Stimulated activated CD8-positive, alpha-beta memory T cell treated with anti-CD3 and anti-CD28 coated beads, Interleukin-12 subunit alpha, Interleukin-12 subunit beta, amount 100 ng/mL, for 4 hours (primary cell): ENCODE measurements at regions not wholly inside any gene's neighbourhood (a gene's known extent, or its start where the extent isn't known, plus 50 kb on each side); places are given as distances from the start of the nearest gene placed in this dataset.
"Not testable (repeated sequence)": the region's sequence is repeated elsewhere in the genome, so short reads cannot be mapped to it uniquely, and the experiment has no call there.

Experiments used
- DNase-seq: peaks from one replicate; pipeline ENCODE4 v3.0.0-alpha.2; 2020; ENCODE audit warnings: low read depth

- no peak for DNase-seq
Measured at GRCh38 chr5:56659971-56660370, 155.4 kb upstream of the MAP3K1 start.

GRCh38 chr5:56658972-56659371, 156.4 kb upstream of the MAP3K1 start:
- no peak for DNase-seq

GRCh38 chr5:56656846-56657726, 158.3 kb upstream of the MAP3K1 start:
- DNase-seq = no peak

- DNase-seq = no peak
Measured at GRCh38 chr5:56651893-56652292, 163.5 kb upstream of the MAP3K1 start.

DNA sequence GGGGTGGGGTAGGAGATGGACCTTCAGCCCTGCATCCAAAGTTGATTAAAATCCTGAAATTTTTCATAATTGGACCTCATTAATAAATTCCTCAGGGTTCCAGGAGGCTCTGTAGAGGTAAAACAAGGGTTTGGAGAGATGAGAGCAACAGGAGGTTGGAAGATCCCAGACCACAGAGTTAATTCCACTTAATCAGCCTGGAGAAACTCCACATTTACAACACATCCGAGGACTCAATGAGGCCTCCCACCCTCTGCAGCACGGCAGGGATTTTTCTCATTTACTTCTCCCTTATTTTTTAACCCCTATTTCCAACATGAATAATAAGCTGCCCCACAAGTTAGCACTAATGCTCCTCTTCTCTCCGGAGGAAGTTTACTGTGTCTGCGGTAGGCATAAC, 165.0 kb upstream of the MAP3K1 start:
- no peak for DNase-seq

GRCh38 chr5:56649569-56649968, 165.8 kb upstream of the MAP3K1 start:
- DNase-seq = no peak

DNA sequence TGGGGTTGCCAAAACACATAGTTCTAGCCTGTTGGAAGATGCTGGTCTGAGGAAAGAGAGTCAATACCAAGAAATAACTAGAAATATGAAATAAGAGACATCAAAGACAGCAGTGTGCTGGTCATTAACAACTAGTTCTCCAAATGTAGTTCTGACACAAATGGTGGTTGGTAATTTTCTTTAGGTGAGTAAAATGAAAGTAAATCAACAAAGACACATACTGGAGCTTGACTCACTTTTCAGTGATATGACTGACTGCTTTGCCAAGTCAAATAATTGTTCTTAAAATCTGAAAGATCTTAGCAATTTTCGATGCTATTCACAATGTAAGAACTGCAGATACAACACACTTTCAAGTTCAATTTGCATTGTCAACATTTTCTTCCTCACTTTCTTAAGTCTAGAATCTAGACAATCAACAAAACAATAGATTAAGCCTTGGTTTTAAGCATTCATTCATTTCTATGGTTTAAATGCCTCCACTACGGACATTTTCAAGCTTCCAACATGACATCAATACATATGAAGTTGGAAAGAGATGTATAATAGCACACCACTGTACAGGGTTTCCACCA, 166.8 kb upstream of the MAP3K1 start:
- DNase-seq = no peak

- no peak for DNase-seq
Measured at GRCh38 chr5:56647099-56647850, 168.1 kb upstream of the MAP3K1 start.

DNA sequence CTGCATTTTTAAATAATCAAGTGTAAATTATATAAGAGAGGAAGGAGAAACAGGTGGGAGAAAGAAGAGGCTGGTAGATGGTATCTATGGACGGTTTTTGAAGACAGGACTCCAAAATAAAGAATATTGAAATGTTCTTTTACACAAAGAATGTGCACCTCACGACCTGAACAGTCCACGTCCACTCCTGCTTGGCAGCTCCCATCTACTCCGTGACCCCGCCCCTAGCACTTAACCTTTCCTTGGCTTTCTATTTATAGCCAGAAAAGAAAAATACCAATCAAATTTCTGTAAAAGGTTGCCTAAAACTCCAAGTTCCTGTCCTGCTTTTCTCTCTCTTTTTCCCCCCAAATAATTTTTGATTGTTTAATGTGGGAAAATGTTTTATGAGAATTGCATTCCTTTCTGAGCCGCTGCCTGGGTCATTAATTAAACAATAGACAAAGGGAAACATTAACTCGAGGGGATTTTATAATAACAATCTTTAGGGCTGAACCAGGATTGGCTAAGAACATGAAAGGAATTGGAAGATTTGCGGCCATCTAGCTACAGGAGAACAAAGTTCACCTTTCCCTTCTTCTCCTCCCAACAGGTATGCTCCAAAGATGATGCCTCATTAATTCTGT, 173.6 kb upstream of the MAP3K1 start:
- no peak for DNase-seq

- no peak for DNase-seq
Measured at GRCh38 chr5:56640763-56641406, 174.5 kb upstream of the MAP3K1 start.

DNA sequence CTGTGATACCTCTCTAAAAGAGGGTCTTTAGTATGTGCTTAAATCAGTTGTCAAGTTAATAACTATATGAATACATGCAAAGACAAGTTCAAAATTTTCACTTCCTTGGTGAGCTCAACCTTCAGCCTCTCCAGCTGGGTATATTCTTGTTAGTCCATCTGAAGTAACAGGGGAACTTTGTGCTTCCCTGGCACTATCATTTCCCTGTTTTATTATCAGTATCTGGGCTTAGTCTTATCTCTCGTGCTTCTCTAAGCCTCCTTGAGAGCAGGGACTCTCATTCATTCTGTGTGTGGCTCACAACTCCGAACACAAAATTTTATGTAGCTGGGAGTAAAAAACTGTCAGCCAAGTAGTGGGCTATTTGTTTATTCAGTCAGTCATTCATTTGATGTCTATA, 175.9 kb upstream of the MAP3K1 start:
- no peak for DNase-seq

DNA sequence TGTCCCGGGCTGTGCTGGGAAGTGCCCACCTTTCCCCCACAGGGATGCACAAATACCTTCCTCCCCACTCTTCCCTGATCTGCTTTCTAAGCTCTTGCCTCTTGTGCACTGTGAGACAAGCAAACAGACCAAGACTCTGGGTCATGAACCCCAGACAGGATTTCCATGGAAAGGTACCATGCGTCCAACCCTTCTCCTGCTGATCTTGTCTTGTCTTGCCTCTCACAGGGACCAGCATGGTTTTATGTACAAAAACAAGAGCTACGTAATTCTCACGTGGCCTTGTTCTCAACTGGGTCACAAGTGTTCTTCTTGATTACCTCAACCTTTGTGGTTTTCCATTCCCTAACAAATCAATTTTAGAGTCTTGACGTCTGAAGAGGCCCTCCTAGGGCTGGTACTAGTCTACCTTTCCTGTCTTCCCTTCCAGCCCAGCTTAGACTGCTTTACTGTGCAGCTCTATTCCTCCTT, 176.5 kb upstream of the MAP3K1 start:
- DNase-seq = no peak

DNA sequence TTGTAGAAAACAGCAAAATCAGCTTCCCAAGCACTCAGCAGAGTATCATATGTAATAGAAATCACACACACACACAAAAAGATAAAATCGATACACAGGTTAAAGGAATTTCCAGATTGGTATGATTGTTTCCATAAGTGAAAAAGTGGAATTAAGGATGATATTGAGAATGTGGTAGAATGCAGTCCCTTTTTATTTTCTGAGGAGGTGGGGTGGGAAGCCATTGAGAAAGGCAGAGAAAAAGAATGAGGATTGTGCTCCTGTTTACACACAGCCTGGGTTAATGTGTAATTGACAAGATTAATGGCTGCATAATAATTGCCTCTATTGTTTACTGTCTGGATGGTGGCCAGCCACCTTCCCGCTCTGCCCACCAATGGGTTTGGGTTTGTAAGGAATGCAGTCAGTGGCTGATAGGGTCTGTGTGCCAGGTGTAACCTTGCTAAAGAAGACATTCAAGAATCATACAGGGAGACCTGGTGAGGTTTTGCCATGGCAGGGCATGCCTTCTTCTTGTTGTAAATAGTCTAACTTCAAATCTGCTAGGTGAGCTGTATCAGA, 177.2 kb upstream of the MAP3K1 start:
- DNase-seq = no peak

GRCh38 chr5:56637321-56637920, 177.9 kb upstream of the MAP3K1 start:
- no peak for DNase-seq

DNA sequence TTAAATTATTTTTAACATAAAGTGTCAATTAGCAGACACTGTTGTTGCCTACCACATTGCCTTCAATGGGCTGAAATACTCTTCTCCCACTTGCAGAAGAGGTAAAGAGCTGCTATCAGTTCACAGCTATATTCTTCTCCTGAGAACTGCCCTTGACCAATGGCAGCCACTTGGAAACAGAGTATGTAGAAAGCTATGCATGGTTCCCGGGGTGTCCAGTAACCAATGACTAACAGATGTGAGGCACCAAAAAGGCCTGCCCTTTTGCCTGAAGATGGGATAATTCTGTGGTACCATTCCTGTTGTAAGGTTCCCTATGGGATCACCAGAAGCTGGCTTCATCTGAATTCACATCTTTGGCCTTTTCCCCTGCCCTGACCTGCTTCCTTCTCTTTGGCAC, 181.4 kb upstream of the MAP3K1 start:
- no peak for DNase-seq

- DNase-seq = no peak
Measured at GRCh38 chr5:56632939-56633338, 182.4 kb upstream of the MAP3K1 start.

DNA sequence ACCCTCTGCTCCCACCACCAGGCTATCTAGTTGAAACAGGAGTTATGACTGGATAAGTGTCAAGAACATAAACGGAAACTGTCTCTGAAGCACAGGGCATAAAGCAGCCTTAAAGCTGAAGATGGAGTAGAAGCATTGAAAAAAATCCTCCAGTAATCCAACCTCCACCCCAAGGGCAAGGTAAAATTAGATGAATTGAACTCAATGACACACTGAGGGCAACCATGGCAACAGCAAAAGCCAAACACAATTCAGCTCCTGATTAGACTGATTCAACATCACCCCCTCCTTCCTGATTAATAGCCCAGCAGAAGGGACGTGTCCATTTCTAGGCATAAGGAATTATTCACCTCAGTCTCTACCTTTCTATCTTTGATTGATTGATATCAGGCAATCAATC, 183.2 kb upstream of the MAP3K1 start:
- DNase-seq = no peak

GRCh38 chr5:56631719-56632118, 183.6 kb upstream of the MAP3K1 start:
- DNase-seq = no peak

- not testable (repeated sequence) for DNase-seq
Measured at GRCh38 chr5:56628616-56629015, 186.7 kb upstream of the MAP3K1 start.

- no peak for DNase-seq
Measured at GRCh38 chr5:56625541-56625940, 189.8 kb upstream of the MAP3K1 start.

DNA sequence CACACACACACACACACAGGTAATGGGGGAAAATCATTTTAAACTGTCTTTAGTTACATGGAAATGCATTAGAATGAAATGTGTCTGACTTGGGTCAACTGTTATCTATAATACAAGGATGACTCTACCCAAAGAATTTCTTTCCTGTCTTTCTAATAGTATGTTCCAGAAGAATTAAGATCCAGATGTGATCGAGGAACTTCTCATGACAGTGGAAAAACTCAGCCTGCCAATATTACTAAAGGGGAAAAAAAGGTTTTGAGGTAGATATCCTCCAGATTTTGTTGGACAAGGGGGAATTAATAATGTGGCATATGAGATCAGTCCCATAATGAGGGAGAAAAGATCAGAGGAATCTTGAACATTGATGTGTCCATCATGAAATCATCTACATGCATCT, 190.6 kb upstream of the MAP3K1 start:
- no peak for DNase-seq
